Activated CD4-positive, alpha-beta T cell treated with anti-CD3 and anti-CD28 coated beads for 24 hours (primary cell): ENCODE measurements at regions not wholly inside any gene's neighbourhood (a gene's known extent, or its start where the extent isn't known, plus 50 kb on each side); places are given as distances from the start of the nearest gene placed in this dataset.
"Not testable (repeated sequence)": the region's sequence is repeated elsewhere in the genome, so short reads cannot be mapped to it uniquely, and the experiment has no call there.

ENCODE experiments used
- DNase-seq, 2 donors: peaks; one replicate each; pipeline ENCODE4 v3.0.0-alpha.2; 2020; ENCODE audit warnings: low read depth in 2 of 2

DNA sequence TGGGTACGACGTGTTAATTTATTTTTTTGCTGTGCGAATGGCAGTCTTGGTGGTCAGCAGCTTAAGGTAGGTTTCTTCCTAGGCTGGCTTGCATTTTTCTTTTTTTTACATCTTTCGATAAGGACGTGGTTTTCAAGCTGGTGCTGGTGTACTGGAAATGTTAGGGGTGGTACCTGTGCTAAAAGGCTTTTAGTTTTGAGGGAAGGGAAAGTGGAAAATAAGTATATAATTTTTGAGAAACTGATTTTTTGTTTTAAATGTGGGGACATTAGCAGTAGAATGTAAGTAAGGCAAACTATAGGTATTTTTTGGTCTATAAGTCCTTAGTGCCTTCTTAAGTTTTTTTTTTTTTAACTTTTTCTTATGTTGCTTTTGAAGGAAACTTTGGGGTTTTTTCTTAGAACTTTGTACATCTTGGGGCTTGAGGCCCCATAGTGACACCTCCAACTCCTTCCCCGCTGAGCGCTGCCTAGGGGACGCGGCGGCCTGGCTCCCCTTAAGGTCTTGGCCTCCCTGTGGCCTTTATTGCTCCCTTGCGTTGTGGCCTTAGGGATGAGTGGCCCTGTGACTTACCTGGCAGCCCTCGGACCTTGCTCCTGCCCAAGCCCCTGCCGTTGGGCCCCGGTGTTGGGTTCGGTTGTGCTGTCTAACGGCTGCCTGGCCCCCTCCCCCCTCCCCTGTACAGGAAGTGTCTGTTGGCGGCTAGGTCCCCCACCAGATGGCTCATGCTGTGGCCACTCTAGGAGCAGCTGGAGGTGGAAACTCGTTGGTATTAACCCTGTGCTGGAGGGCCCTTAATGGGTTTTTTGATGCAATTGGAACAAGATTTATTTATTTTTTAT, 88.0 kb upstream of the RPRML start:
- peak; percentile 56 to 68 for DNase-seq

DNA sequence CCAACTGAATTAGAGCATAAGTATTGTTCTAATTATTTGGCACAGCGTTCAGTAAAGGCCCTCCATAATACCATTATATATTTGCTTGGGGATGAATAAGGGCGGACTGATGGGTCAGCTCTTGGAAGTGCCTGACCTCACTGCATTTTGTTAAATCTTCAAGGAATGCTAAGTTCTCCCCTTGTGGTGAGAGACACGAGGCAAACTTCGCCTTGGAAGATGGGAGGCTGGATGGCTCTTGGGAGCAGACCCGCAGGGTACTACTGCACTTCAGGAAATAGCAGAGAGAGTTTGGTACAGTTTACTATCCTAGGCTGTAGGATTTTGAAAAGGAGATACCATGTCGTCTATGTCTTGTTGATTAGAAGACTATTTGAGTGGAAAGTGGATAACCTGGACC, 87.0 kb upstream of the RPRML start:
- no peak for DNase-seq

DNA sequence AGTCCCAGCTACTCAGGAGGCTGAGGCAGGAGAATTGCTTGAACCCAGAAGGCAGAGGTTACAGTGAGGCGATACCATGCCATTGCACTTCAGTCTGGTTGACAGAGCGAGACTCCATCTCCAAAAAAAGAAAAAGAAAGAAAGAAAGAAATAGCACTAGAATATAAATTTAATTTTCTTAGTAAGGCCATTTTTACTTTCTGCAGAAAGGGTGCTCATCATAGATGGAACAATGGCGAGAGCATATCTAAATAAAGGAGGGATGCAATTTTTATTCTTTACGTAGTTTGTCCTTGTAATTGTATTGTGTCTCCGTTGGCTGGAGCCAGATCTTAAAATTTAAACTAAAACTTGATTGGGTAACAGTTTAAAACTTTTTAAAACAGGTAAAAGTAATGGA, 85.6 kb upstream of the RPRML start:
- no peak for DNase-seq

- DNase-seq, result no peak
These were observed 84.4 kb upstream of the RPRML start for GRCh38 chr17:47063475-47063874.

DNA sequence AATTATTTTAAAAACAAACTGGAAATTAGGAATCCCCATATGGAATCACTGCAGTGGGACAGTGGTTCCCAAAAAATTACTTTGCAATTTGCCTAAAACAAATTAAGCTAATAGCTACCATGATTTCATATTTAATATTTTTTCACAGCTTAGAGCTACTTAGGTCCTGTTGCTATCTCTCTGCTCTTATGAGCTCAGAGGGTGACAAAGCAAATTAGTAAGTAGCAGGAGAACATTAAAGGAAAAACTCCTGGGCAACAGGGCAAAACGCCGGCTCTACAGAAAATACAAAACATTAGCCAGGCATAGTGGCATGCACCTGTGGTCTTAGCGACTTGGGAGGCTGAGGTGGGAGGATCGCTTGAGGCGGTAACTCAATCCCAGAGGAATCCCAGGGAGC, 83.8 kb upstream of the RPRML start:
- DNase-seq, result not testable (repeated sequence)

DNA sequence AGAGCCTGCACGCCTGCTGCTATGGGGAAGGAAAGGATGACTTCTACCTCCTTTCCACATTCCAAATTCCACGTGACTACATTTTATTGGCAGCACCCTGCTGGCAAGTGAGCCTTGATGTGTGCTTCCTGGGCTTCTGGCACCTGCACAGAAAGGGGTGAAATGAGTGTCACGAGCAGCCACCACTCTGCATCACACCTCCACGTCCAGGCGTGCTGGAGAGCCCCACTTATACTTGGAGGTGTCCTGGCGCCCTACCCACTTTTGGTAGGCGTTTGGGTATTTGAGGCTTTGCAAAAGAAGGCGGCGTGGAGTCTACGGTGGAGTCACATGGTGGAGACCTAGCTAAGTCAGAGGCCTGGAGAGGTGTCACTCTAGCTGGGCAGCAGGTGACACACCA, 81.0 kb upstream of the RPRML start:
- DNase-seq, result not testable (repeated sequence)

GRCh38 chr17:47057830-47058229, 78.8 kb upstream of the RPRML start:
- no peak for DNase-seq

DNA sequence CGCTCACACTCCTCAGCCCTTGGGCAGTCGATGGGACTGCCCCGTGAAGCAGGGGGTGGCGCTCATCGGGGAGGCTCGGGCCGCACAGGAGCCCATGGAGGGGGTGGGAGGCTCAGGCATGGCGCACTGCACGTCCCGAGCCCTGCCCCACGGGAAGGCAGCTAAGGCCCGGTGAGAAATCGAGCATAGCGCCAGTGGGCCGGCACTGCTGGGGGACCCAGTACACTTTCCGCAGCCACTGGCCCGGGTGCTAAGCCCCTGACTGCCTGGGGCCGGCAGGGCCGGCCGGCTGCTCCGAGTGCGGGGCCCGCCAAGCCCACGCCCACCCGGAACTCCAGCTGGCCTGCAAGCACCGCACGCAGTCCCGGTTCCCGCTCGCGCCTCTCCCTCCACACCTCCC, 78.2 kb upstream of the RPRML start:
- DNase-seq, result not testable (repeated sequence)

DNA sequence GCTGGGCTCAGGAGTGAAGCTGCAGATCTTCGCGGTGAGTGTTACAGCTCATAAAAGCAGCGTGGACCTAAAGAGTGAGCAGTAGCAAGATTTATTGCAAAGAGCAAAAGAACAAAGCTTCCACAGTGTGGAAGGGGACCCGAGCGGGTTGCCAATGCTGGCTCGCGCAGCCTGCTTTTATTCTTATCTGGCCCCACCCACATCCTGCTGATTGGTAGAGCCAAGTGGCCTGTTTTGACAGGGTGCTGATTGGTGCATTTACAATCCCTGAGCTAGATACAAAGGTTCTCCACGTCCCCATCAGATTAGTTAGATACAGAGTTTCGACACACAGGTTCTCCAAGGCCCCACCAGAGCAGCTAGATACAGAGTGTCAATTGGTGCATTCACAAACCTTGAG, 77.6 kb upstream of the RPRML start:
- not testable (repeated sequence) for DNase-seq
